GM06990 (cell line): ENCODE measurements at regions not wholly inside any gene's neighbourhood (a gene's known extent, or its start where the extent isn't known, plus 50 kb on each side); places are given as distances from the start of the nearest gene placed in this dataset.
"Not testable (repeated sequence)": the region's sequence is repeated elsewhere in the genome, so short reads cannot be mapped to it uniquely, and the experiment has no call there.

Source experiments
- DNase-seq: peaks from one replicate; pipeline ENCODE4 v3.0.0-alpha.2; 2011; ENCODE audit not compliant: insufficient read length; ENCODE audit errors: extremely low read depth
- H3K27me3 ChIP-seq: replicated peaks from 2 replicates; pipeline ENCODE4 v1.6.0; 2011; ENCODE audit warnings: low read length; ENCODE audit not compliant: control insufficient read depth, insufficient read depth
- H3K36me3 ChIP-seq: 2 replicates; pipeline ENCODE4 v1.5.1; 2011; ENCODE audit warnings: low read length; ENCODE audit not compliant: control insufficient read depth, insufficient read depth
- H3K4me3 ChIP-seq: replicated peaks from 2 replicates; pipeline ENCODE4 v1.5.1; 2011; ENCODE audit warnings: low read depth, mild to moderate bottlenecking, control low read depth, low read length
- TF ChIP-seq, protein P1 (sequence below): IDR thresholded peaks from 2 replicates; pipeline ENCODE4 v1.5.1; 2011; ENCODE audit warnings: low read length, control low read depth, mild to moderate bottlenecking, inconsistent platforms; ENCODE audit not compliant: insufficient read depth, poor library complexity, severe bottlenecking

DNA sequence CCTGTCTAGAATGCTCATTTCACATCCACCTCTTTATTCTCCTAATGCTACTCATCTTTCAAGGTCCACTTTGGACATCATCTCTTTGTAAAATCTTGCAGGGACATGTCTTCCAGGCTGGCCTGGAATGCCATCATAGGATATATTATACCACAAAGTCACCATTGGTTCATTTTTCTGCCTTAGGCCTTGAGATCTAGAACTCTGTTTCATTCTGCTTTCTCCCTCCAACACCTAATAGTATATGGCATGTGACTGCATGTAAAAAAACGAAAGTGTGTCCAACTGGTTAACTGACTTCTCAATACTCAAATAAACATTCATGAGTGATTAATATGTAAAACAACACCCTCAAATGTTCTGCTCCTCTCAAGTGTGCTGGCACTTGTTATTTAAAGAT, 84.1 kb downstream of the RGS2 start:
- H3K4me3 ChIP-seq, result no peak overlapping the region
- DNase-seq, result no peak
- H3K27me3 ChIP-seq, result no peaks in the 10 kb centered on the region
- H3K36me3 ChIP-seq, result no peaks in the 10 kb centered on the region
- TF ChIP-seq, protein P1, sequence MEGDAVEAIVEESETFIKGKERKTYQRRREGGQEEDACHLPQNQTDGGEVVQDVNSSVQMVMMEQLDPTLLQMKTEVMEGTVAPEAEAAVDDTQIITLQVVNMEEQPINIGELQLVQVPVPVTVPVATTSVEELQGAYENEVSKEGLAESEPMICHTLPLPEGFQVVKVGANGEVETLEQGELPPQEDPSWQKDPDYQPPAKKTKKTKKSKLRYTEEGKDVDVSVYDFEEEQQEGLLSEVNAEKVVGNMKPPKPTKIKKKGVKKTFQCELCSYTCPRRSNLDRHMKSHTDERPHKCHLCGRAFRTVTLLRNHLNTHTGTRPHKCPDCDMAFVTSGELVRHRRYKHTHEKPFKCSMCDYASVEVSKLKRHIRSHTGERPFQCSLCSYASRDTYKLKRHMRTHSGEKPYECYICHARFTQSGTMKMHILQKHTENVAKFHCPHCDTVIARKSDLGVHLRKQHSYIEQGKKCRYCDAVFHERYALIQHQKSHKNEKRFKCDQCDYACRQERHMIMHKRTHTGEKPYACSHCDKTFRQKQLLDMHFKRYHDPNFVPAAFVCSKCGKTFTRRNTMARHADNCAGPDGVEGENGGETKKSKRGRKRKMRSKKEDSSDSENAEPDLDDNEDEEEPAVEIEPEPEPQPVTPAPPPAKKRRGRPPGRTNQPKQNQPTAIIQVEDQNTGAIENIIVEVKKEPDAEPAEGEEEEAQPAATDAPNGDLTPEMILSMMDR, result no peak

DNA sequence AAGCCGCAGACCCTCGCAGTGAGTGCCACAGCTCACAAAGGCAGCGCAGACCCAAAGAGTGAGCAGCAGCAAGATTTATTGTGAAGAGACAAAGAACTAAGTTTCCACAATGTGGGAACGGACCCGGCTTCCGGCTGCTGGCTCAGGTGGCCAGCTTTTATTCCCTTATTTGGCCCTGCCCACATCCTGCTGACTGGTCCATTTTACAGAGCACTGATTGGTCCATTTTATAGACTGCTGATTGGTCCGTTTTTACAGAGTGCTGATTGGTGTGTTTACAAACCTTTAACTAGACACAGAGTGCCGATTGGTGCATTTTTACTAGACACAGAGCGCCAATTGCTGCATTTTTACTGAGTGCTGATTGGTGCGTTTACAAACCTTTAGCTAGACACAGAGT, 86.6 kb downstream of the RGS2 start:
- H3K4me3 ChIP-seq, H3K36me3 ChIP-seq, DNase-seq, H3K27me3 ChIP-seq: not testable (repeated sequence)

DNA sequence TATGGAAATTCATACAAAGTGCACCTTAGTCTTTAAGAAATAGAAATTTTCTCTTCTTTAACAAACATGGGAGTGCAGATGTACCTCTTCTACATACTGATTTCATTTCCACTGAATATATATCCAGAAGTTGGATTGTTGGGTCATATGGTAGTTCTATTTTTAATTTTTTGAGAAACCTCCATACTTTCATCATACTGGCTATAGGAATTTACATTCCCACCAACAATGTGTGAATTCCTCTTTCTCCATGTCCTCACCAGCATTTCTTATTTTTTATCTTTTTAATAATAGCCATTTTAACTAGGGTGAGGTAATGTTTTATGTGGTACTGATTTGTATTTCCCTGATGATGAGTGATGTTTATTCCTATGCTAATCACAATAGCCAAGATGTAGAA, 87.5 kb downstream of the RGS2 start:
- Histone ChIP-seq H3K27me3 (no peaks in the 10 kb centered on the region), H3K36me3 (no peaks in the 10 kb centered on the region), H3K4me3 (no peak overlapping the region)
- DNase-seq, result no peak
- TF ChIP-seq, protein P1, result no peak

DNA sequence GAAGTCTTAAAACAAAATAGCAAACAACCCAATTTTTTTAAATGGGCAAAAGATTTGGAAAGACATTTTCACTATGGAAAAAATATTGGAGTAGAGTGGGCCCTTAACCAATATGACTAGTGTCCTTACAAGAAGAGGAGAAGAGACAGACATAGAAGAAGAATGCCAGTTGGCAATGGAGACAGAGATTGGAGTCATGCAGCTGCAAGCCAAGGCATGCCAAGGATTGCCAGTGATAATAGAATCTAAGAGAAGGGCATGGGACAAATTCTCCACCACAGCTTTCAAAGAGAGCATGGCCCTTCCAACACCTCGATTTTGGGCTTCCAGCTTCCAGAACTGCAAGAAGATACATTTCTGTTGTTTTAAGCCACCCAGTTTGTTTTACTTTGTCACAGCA, 92.7 kb downstream of the RGS2 start:
- H3K36me3 ChIP-seq, result no peaks in the 10 kb centered on the region
- no peaks in the 10 kb centered on the region for H3K27me3 ChIP-seq
- DNase-seq, result no peak
- TF ChIP-seq, protein P1, result no peak
- H3K4me3 ChIP-seq, result no peak overlapping the region

DNA sequence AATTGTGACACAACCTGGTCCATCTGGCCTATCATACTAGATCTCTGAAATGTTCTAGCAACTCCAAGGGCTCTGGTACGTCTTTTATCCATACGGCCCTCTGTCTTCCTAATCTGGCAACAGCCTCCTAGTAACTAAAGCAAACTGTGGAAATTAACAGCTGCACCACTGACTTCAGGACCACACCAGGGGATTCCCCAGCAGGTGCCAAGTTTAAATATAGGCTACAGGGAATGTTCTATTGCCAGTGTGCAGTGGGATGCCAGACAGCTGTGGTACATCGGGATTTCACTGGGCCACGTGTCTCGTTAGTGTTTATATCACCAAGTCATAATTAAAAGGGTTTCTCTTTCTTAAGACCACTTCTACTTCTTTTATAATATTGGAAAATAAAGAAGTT, 94.3 kb downstream of the RGS2 start:
- Histone ChIP-seq H3K4me3 (no peak overlapping the region), H3K36me3 (no peaks in the 10 kb centered on the region), H3K27me3 (no peaks in the 10 kb centered on the region; the same call in 1 of the 2 replicates)
- DNase-seq, result no peak
- TF ChIP-seq, protein P1, result no peak

DNA sequence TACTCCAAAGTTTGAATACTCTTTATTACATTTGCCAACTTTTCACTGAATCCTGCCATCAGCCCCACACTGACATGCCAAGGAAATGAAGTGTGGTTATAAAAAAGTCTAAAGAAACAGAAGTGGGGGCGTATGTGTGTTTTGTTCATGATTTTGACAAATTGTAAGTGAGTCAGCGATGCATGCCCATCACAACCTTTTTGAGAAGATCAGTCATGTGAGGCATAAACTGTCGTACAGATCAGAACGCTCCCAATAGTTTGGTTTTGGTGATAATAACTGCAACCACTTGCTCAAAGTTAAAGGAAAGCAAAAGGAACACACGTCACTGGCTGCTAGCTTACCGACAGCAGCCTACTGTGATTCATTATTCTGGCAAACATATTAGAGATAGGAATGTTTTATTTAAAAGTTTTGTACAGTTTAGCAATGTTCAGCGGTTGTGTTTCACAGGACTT, 95.6 kb downstream of the RGS2 start:
- TF ChIP-seq, protein P1, result no peak
- H3K36me3 ChIP-seq, result no peaks in the 10 kb centered on the region
- H3K4me3 ChIP-seq, result no peak overlapping the region
- DNase-seq, result no peak
- H3K27me3 ChIP-seq, result no peaks in the 10 kb centered on the region; the same call in 1 of the 2 replicates
